ENCODE measurements at regions not wholly inside any gene's neighbourhood (a gene's known extent, or its start where the extent isn't known, plus 50 kb on each side); places are given as distances from the start of the nearest gene placed in this dataset.
"Not testable (repeated sequence)": the region's sequence is repeated elsewhere in the genome, so short reads cannot be mapped to it uniquely, and the experiment has no call there.

GRCh38 chr7:16369855-16370254, 51.5 kb downstream of the CRPPA start:
- DNase-seq (ENCODE audit: low read depth in 2 of 3, low spot score in 1 of 3), result no peak

- not testable (repeated sequence) for DNase-seq (ENCODE audit: low read depth in 2 of 3, low spot score in 1 of 3)
These were observed 52.0 kb downstream of the CRPPA start for GRCh38 chr7:16369309-16369708.

- DNase-seq (ENCODE audit: low read depth in 2 of 3, low spot score in 1 of 3), result no peak
These were observed 52.5 kb downstream of the CRPPA start for GRCh38 chr7:16368885-16369284.

GRCh38 chr7:16367115-16367514, 54.2 kb downstream of the CRPPA start:
- no peak for DNase-seq (ENCODE audit: low read depth in 2 of 3, low spot score in 1 of 3)

GRCh38 chr7:16365952-16366351, 55.4 kb downstream of the CRPPA start:
- DNase-seq (ENCODE audit: low read depth in 2 of 3, low spot score in 1 of 3), result no peak

GRCh38 chr7:16365177-16365576, 56.2 kb downstream of the CRPPA start:
- DNase-seq (ENCODE audit: low read depth in 2 of 3, low spot score in 1 of 3), result no peak

- DNase-seq (ENCODE audit: low read depth in 2 of 3, low spot score in 1 of 3), result no peak
These were observed 62.1 kb downstream of the CRPPA start for GRCh38 chr7:16359216-16359615.

- no peak for DNase-seq (ENCODE audit: low read depth in 2 of 3, low spot score in 1 of 3)
These were observed 63.4 kb downstream of the CRPPA start for GRCh38 chr7:16357921-16358320.

GRCh38 chr7:16357474-16357873, 63.9 kb downstream of the CRPPA start:
- no peak for DNase-seq (ENCODE audit: low read depth in 2 of 3, low spot score in 1 of 3)

GRCh38 chr7:16356301-16356958, 64.9 kb downstream of the CRPPA start:
- no peak for DNase-seq (ENCODE audit: low read depth in 2 of 3, low spot score in 1 of 3)

GRCh38 chr7:16354573-16354972, 66.8 kb downstream of the CRPPA start:
- no peak for DNase-seq (ENCODE audit: low read depth in 2 of 3, low spot score in 1 of 3)

- no peak for DNase-seq (ENCODE audit: low read depth in 2 of 3, low spot score in 1 of 3)
These were observed 68.1 kb downstream of the CRPPA start for GRCh38 chr7:16353226-16353625.

GRCh38 chr7:16350634-16351033, 70.7 kb downstream of the CRPPA start:
- no peak for DNase-seq (ENCODE audit: low read depth in 2 of 3, low spot score in 1 of 3)

GRCh38 chr7:16348251-16348650, 73.1 kb downstream of the CRPPA start:
- no peak for DNase-seq (ENCODE audit: low read depth in 2 of 3, low spot score in 1 of 3)

- no peak for DNase-seq (ENCODE audit: low read depth in 2 of 3, low spot score in 1 of 3)
These were observed 73.5 kb downstream of the CRPPA start for GRCh38 chr7:16347827-16348192.

GRCh38 chr7:16347066-16347826, 74.1 kb downstream of the CRPPA start:
- DNase-seq (ENCODE audit: low read depth in 2 of 3, low spot score in 1 of 3), result no peak

GRCh38 chr7:16345979-16346958, 75.1 kb downstream of the CRPPA start:
- DNase-seq (ENCODE audit: low read depth in 2 of 3, low spot score in 1 of 3), result no peak

- no peak for DNase-seq (ENCODE audit: low read depth in 2 of 3, low spot score in 1 of 3)
These were observed 76.4 kb downstream of the CRPPA start for GRCh38 chr7:16344927-16345326.

- DNase-seq (ENCODE audit: low read depth in 2 of 3, low spot score in 1 of 3), result no peak
These were observed 77.7 kb downstream of the CRPPA start for GRCh38 chr7:16343612-16344011.

GRCh38 chr7:16338065-16338464, 83.3 kb downstream of the CRPPA start:
- DNase-seq (ENCODE audit: low read depth in 2 of 3, low spot score in 1 of 3), result no peak

GRCh38 chr7:16326106-16326505, 95.2 kb downstream of the CRPPA start:
- no peak for DNase-seq (ENCODE audit: low read depth in 2 of 3, low spot score in 1 of 3)

GRCh38 chr7:16323313-16323712, 98.0 kb downstream of the CRPPA start:
- DNase-seq (ENCODE audit: low read depth in 2 of 3, low spot score in 1 of 3), result no peak

All from stimulated activated CD4-positive, alpha-beta T cell treated with anti-CD3 and anti-CD28 coated beads, Interleukin-12 subunit alpha, Interleukin-12 subunit beta, amount 100 ng/mL, for 48 hours (primary cell).